ENCODE measurements at regions not wholly inside any gene's neighbourhood (a gene's known extent, or its start where the extent isn't known, plus 50 kb on each side); places are given as distances from the start of the nearest gene placed in this dataset.

- TF ChIP-seq NFRKB (IDR thresholded peaks at IDR 0.05) (no peak), FOXM1 (IDR thresholded peaks at IDR 0.05; ENCODE audit: borderline replicate concordance) (no peak), ELF4 (IDR thresholded peaks at IDR 0.05) (no peak), TARDBP (IDR thresholded peaks at IDR 0.05) (no peak), L3MBTL2 (conservative IDR thresholded peaks at IDR 0.05) (no peak)
Measured at GRCh38 chr11:32511926-32512325, 71.7 kb upstream of the EIF3M start.
